ENCODE measurements at regions not wholly inside any gene's neighbourhood (a gene's known extent, or its start where the extent isn't known, plus 50 kb on each side); places are given as distances from the start of the nearest gene placed in this dataset.

GRCh38 chr12:61367281-61367785, 892.9 kb upstream of the USP15 start:
- TF ChIP-seq CTCF (IDR thresholded peaks at IDR 0.05) (no peak), POLR2A (IDR thresholded peaks at IDR 0.05) (no peak)
